GM12864 (cell line): ENCODE measurements at regions not wholly inside any gene's neighbourhood (a gene's known extent, or its start where the extent isn't known, plus 50 kb on each side); places are given as distances from the start of the nearest gene placed in this dataset.

Experiments
- DNase-seq: peaks from one replicate; pipeline ENCODE4 v3.0.0-alpha.2; 2011; ENCODE audit warnings: low read depth
- H3K4me3 ChIP-seq: 2 replicates; pipeline ENCODE4 v1.5.1; 2011; ENCODE audit warnings: mild to moderate bottlenecking, low read depth, low read length, control low read depth
- CTCF ChIP-seq: IDR thresholded peaks from 2 replicates; pipeline ENCODE4 v1.5.1; 2011; ENCODE audit warnings: low read depth, mild to moderate bottlenecking, moderate library complexity, low read length, control low read depth, inconsistent platforms; ENCODE audit errors: missing control alignments

DNA sequence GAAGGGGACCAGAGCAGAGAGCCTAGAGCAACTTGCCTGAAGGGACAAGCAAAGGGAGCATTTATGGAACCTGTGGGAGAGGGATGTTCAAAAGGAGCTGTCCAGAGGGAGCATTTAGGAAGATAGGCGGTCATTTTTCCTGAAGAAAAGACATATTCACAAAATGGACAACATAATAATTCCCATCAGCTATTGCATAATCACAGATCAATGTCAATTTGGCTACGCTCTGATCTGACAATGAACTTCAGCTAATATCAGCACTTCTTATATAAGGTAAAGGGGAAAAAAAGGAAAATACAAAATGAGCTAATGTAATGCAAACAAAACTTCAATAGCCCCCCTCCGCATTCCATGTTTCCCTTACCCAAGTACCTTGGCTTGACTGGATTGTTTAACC, 291.1 kb upstream of the CDH7 start:
- no peak for DNase-seq
- TF ChIP-seq CTCF, result no peak
- H3K4me3 ChIP-seq, result no peak overlapping the region

- no peak for TF ChIP-seq CTCF
- no peak overlapping the region for H3K4me3 ChIP-seq
- DNase-seq, result no peak
These were observed 291.9 kb upstream of the CDH7 start for GRCh38 chr18:65458871-65459270.

- no peak for DNase-seq
- TF ChIP-seq CTCF, result no peak
- no peak overlapping the region for H3K4me3 ChIP-seq
These were observed 311.6 kb upstream of the CDH7 start for GRCh38 chr18:65439188-65439587.

- no peak overlapping the region for H3K4me3 ChIP-seq
- no peak for TF ChIP-seq CTCF
- no peak for DNase-seq
These were observed 314.4 kb upstream of the CDH7 start for GRCh38 chr18:65436430-65436829.

- no peak overlapping the region for H3K4me3 ChIP-seq
- DNase-seq, result no peak
- no peak for TF ChIP-seq CTCF
These were observed 315.3 kb upstream of the CDH7 start for GRCh38 chr18:65435534-65435933.

DNA sequence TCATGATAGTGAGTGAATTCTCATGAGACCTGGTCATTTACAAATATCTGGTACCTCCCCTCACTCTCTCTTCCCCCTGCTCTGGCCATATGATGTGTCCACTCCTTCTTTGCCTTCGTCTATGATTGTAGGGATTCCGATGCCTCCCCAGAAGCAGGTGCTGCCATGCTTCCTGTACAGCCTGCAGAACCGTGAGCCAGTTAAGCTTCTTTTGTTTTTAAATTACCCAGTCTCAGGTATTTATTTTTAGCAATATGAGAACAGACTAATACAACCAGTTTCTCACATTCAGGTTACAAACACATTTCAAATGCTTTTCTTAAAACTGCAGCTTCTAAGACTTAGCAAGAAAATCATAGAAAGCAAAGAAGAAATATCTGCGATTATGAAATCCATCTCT, 321.2 kb upstream of the CDH7 start:
- no peak for TF ChIP-seq CTCF
- no peak for DNase-seq
- no peak overlapping the region for H3K4me3 ChIP-seq

GRCh38 chr18:65425366-65425765, 325.4 kb upstream of the CDH7 start:
- TF ChIP-seq CTCF, result no peak
- no peak overlapping the region for H3K4me3 ChIP-seq

More at GRCh38 chr18:65425366-65425765, 325.4 kb upstream of the CDH7 start:
- no peak for DNase-seq
